Parathyroid adenoma (tissue), 2 donors: ENCODE measurements at regions not wholly inside any gene's neighbourhood (a gene's known extent, or its start where the extent isn't known, plus 50 kb on each side); places are given as distances from the start of the nearest gene placed in this dataset.

Experiments
- H2AFZ ChIP-seq: fragments of 300-600 bp; sonication (generic); one replicate; pipeline ENCODE4 v1.7.0; 2017; ENCODE audit warnings: antibody characterized with exemption, mild to moderate bottlenecking
- H3K27ac ChIP-seq: fragments of 300-600 bp; sonication (generic); one replicate; pipeline ENCODE4 v1.7.0; 2017
- H3K27me3 ChIP-seq: fragments of 300-600 bp; sonication (generic); one replicate; pipeline ENCODE4 v1.7.0; 2017; ENCODE audit warnings: low read length; ENCODE audit not compliant: control insufficient read depth, insufficient read depth
- H3K36me3 ChIP-seq: fragments of 300-600 bp; sonication (generic); one replicate; pipeline ENCODE4 v1.7.0; 2017; ENCODE audit warnings: low read length; ENCODE audit not compliant: control insufficient read depth, insufficient read depth
- H3K4me1 ChIP-seq: fragments of 300-600 bp; sonication (generic); one replicate; pipeline ENCODE4 v1.7.0; 2017; ENCODE audit warnings: control low read depth
- H3K4me2 ChIP-seq: fragments of 300-600 bp; sonication (generic); one replicate; pipeline ENCODE4 v1.7.0; 2017; ENCODE audit warnings: low read length
- H3K4me3 ChIP-seq: fragments of 300-600 bp; sonication (generic); one replicate; pipeline ENCODE4 v1.7.0; 2017; ENCODE audit warnings: low read depth, low read length
- H3K79me2 ChIP-seq: fragments of 300-600 bp; sonication (generic); one replicate; pipeline ENCODE4 v1.7.0; 2017; ENCODE audit warnings: control low read depth
- H3K9ac ChIP-seq: fragments of 300-600 bp; sonication (generic); one replicate; pipeline ENCODE4 v1.7.0; 2017; ENCODE audit warnings: mild to moderate bottlenecking
- H3K9me3 ChIP-seq: fragments of 300-600 bp; sonication (generic); one replicate; pipeline ENCODE4 v1.7.0; 2017; ENCODE audit warnings: low read length; ENCODE audit not compliant: control insufficient read depth
- CTCF ChIP-seq: fragments of 300-600 bp; sonication (generic); IDR thresholded peaks from one replicate; pipeline ENCODE4 v1.7.0; 2017; ENCODE audit warnings: antibody characterized with exemption, mild to moderate bottlenecking
- donor health status: primary hyperparathyroidism.

GRCh38 chr11:45086526-45086925 is 59.9 kb upstream of the PRDM11 start:
- Histone ChIP-seq H3K27me3 (no peaks in the 10 kb centered on the region), H3K4me3 (no peak overlapping the region), H3K4me2 (no peak overlapping the region), H3K9ac (no peak overlapping the region), H3K4me1 (no peaks in the 10 kb centered on the region), H3K36me3 (no peaks in the 10 kb centered on the region), H3K9me3 (no peaks in the 10 kb centered on the region), H2AFZ (no peak overlapping the region), H3K79me2 (no peaks in the 10 kb centered on the region), H3K27ac (no peak overlapping the region)
- TF ChIP-seq CTCF = no peak

- no peaks in the 10 kb centered on the region for H3K79me2 ChIP-seq
- H3K4me3 ChIP-seq = no peak overlapping the region
- no peaks in the 10 kb centered on the region for H3K9me3 ChIP-seq
- no peak overlapping the region for H2AFZ ChIP-seq
- no peak overlapping the region for H3K4me2 ChIP-seq
- H3K27ac ChIP-seq = no peak overlapping the region
- H3K4me1 ChIP-seq = no peaks in the 10 kb centered on the region
- no peaks in the 10 kb centered on the region for H3K27me3 ChIP-seq
- H3K36me3 ChIP-seq = no peaks in the 10 kb centered on the region
- no peak for TF ChIP-seq CTCF
- H3K9ac ChIP-seq = no peak overlapping the region
These were observed 59.1 kb upstream of the PRDM11 start for GRCh38 chr11:45087086-45087899.

- Histone ChIP-seq H3K4me3 (no peak overlapping the region), H3K4me1 (no peaks in the 10 kb centered on the region), H2AFZ (no peak overlapping the region), H3K79me2 (no peaks in the 10 kb centered on the region), H3K27me3 (no peaks in the 10 kb centered on the region), H3K36me3 (no peaks in the 10 kb centered on the region), H3K9me3 (no peaks in the 10 kb centered on the region), H3K27ac (no peak overlapping the region), H3K9ac (no peak overlapping the region), H3K4me2 (no peak overlapping the region)
- TF ChIP-seq CTCF = no peak
These were observed 58.6 kb upstream of the PRDM11 start for GRCh38 chr11:45087900-45088160.

- Histone ChIP-seq H3K36me3 (no peaks in the 10 kb centered on the region), H2AFZ (no peak overlapping the region), H3K79me2 (no peaks in the 10 kb centered on the region), H3K27me3 (no peaks in the 10 kb centered on the region), H3K27ac (peak overlapping the region; percentile 62), H3K9me3 (no peaks in the 10 kb centered on the region), H3K4me1 (no peaks in the 10 kb centered on the region), H3K4me3 (no peak overlapping the region), H3K9ac (no peak overlapping the region), H3K4me2 (no peak overlapping the region)
- no peak for TF ChIP-seq CTCF
These were observed 57.2 kb upstream of the PRDM11 start for GRCh38 chr11:45089251-45089650.
